K562 (cell line): ENCODE measurements at regions not wholly inside any gene's neighbourhood (a gene's known extent, or its start where the extent isn't known, plus 50 kb on each side); places are given as distances from the start of the nearest gene placed in this dataset.

Source experiments
- ATAC-seq: fragments of 200-7000 bp; cut with Tn5 transposase; 3 replicates; pipeline ENCODE4 v1.9.1; 2020; ENCODE audit warnings: moderate library complexity
- BruUV-seq: library from RNA; stranded (reverse); fragments of 400-500 nt; replicated peaks from 2 replicates; lab custom pipeline; 2021; lab: Mats Ljungman, UMichigan
- CTCF ChIA-PET: fragments of 300-600 bp; formaldehyde crosslinking; extraction: SDS; loops from one replicate; lab custom pipeline; 2021; ENCODE audit warnings: low intra/inter-chr PET ratio; lab: Yijun Ruan, JAX
- POLR2A ChIA-PET: fragments of 300-600, 350-650 bp; sonication (Branson Sonifier 250); formaldehyde crosslinking; extraction: SDS; loops from one replicate; lab custom pipeline; 2021; ENCODE audit warnings: antibody characterized with exemption, inconsistent platforms; lab: Yijun Ruan, JAX
- DNase-seq, 4 experiments: peaks; one replicate each; pipeline versions ENCODE4 v3.0.0 to v3.0.0-alpha.2; 2011 to 2018; ENCODE audit warnings: low spot score in 3 of 4, mixed read lengths in 3 of 4; ENCODE audit errors: extremely low read depth in 1 of 4
- FAIRE-seq: peaks from 2 replicates; lab custom pipeline; 2011; peaks lifted over from hg19 to GRCh38; lab: Jason Lieb, UNC
- H2AFZ ChIP-seq: 2 replicates; pipeline ENCODE4 v1.6.0; 2011; ENCODE audit warnings: low read depth, low read length, control low read depth, inconsistent platforms
- H3K27ac ChIP-seq: fragments of 200-600 bp; 3 replicates; pipeline ENCODE4 v1.8.0; 2011; ENCODE audit warnings: low read depth, mild to moderate bottlenecking, control low read depth, inconsistent platforms, low read length, moderate library complexity, mixed read lengths; ENCODE audit errors: extremely low read depth
- H3K27me3 ChIP-seq, 2 experiments: fragments of 300-600 bp in 1 of 2; 2 replicates in 1 of 2; 3 replicates in 1 of 2; pipeline versions ENCODE4 v1.6.0 to v1.8.0; 2011; ENCODE audit warnings: inconsistent platforms in 2 of 2, low read length in 2 of 2, mild to moderate bottlenecking in 1 of 2, mixed read lengths in 1 of 2, moderate library complexity in 1 of 2; ENCODE audit not compliant: control insufficient read depth in 2 of 2, insufficient read depth in 2 of 2
- H3K36me3 ChIP-seq: fragments of 300-600 bp; 3 replicates; pipeline ENCODE4 v1.8.0; 2011; ENCODE audit warnings: mild to moderate bottlenecking, low read length, inconsistent platforms; ENCODE audit not compliant: control insufficient read depth, insufficient read depth
- H3K4me1 ChIP-seq, 2 experiments: fragments of 200-600 bp in 1 of 2; replicated peaks in 1 of 2; 2 replicates in 1 of 2; 3 replicates in 1 of 2; pipeline versions ENCODE4 v1.5.1 to v1.8.0; 2011; ENCODE audit warnings: inconsistent platforms in 2 of 2, low read length in 2 of 2, mild to moderate bottlenecking in 1 of 2, mixed read lengths in 1 of 2, moderate library complexity in 1 of 2; ENCODE audit not compliant: control insufficient read depth in 2 of 2, insufficient read depth in 2 of 2
- H3K4me2 ChIP-seq: 2 replicates; pipeline ENCODE4 v1.6.1; 2011; ENCODE audit warnings: low read length, control low read depth, inconsistent platforms, mixed read lengths; ENCODE audit not compliant: insufficient read depth
- H3K4me3 ChIP-seq: fragments of 200-600 bp; sonication (generic), shearing (Covaris generic); 2 replicates; pipeline ENCODE4 v1.5.1; 2016; ENCODE audit warnings: control low read depth, inconsistent platforms
- H3K79me2 ChIP-seq: fragments of 200-600 bp; 3 replicates; pipeline ENCODE4 v1.8.0; 2011; ENCODE audit warnings: low read length, inconsistent platforms; ENCODE audit not compliant: control insufficient read depth, insufficient read depth
- H3K9ac ChIP-seq, 2 experiments: 2 replicates each; pipeline versions ENCODE4 v1.6.0 to v1.6.1; 2011; ENCODE audit warnings: low read depth in 2 of 2, low read length in 2 of 2, control low read depth in 1 of 2, inconsistent platforms in 1 of 2, mild to moderate bottlenecking in 1 of 2, mixed read lengths in 1 of 2; ENCODE audit not compliant: insufficient read depth in 1 of 2
- H3K9me1 ChIP-seq: one replicate; pipeline ENCODE4 v1.6.0; 2011; ENCODE audit warnings: inconsistent platforms, mild to moderate bottlenecking, low read length, moderate library complexity; ENCODE audit not compliant: control insufficient read depth, insufficient read depth
- H3K9me3 ChIP-seq: replicated peaks from 2 replicates; pipeline ENCODE4 v1.5.1; 2011; ENCODE audit warnings: low read depth, low read length, inconsistent platforms; ENCODE audit not compliant: control insufficient read depth, insufficient read depth
- H4K20me1 ChIP-seq: replicated peaks from 2 replicates; pipeline ENCODE4 v1.6.1; 2011; ENCODE audit warnings: low read length, inconsistent platforms, mixed read lengths; ENCODE audit not compliant: control insufficient read depth, insufficient read depth
- BRCA1 ChIP-seq, 2 experiments: fragments of 450-650 bp in 1 of 2; sonication (generic) in 1 of 2; formaldehyde crosslinking in 1 of 2; IDR thresholded peaks; 2 replicates each; pipeline versions ENCODE4 v1.5.0 to v1.6.1; 2017 to 2020; ENCODE audit warnings: mild to moderate bottlenecking in 1 of 2, missing genetic modification reagents in 1 of 2
- CEBPZ ChIP-seq: fragments of 150-350 bp; IDR thresholded peaks from 2 replicates; pipeline ENCODE4 v1.6.1; 2014; ENCODE audit warnings: low read depth, mild to moderate bottlenecking, low read length, borderline replicate concordance
- CHD4 ChIP-seq: fragments of 200-600 bp; sonication (generic); IDR thresholded peaks from 3 replicates; pipeline ENCODE4 v1.6.1; 2012; ENCODE audit warnings: low read depth, mild to moderate bottlenecking, mixed read lengths, low read length, inconsistent platforms; ENCODE audit not compliant: insufficient read depth, insufficient replicate concordance, poor library complexity, severe bottlenecking
- E2F5 ChIP-seq: sonication (generic); formaldehyde crosslinking; IDR thresholded peaks from 2 replicates; pipeline ENCODE4 v1.8.0; 2022; ENCODE audit warnings: mild to moderate bottlenecking, missing genetic modification reagents
- MITF ChIP-seq: IDR thresholded peaks from 2 replicates; pipeline ENCODE4 v1.6.1; 2014; ENCODE audit warnings: antibody characterized with exemption
- POLR3A ChIP-seq: IDR thresholded peaks from 2 replicates; pipeline ENCODE4 v1.6.1; 2011; ENCODE audit warnings: borderline replicate concordance, mild to moderate bottlenecking, moderate library complexity; ENCODE audit not compliant: insufficient read length, insufficient read depth; ENCODE audit errors: extremely low read depth
- RBM34 ChIP-seq: fragments of 200-400 bp; formaldehyde crosslinking; IDR thresholded peaks from 2 replicates; pipeline ENCODE4 v1.6.1; 2018; ENCODE audit warnings: low read length, borderline replicate concordance; ENCODE audit not compliant: insufficient read depth
- THRB ChIP-seq: fragments of 450-650 bp; formaldehyde crosslinking; conservative IDR thresholded peaks from 2 replicates; pipeline ENCODE4 v1.4.0; 2022; ENCODE audit warnings: mild to moderate bottlenecking, missing genetic modification characterization
- ZNF217 ChIP-seq: sonication (generic); formaldehyde crosslinking; IDR thresholded peaks from 2 replicates; pipeline ENCODE4 v1.8.0; 2022; ENCODE audit warnings: mild to moderate bottlenecking, missing genetic modification reagents
- ZNF24 ChIP-seq: fragments of 450-650 bp; IDR thresholded peaks from 2 replicates; pipeline ENCODE4 v1.6.1; 2016
- ZNF282 ChIP-seq: sonication (generic); formaldehyde crosslinking; IDR thresholded peaks from 2 replicates; pipeline ENCODE4 v1.8.1; 2023; ENCODE audit warnings: missing genetic modification reagents
- ZNF354B ChIP-seq: fragments of 250-450 bp; sonication (Bioruptor Pico); IDR thresholded peaks from 2 replicates; pipeline ENCODE4 v1.4.0; 2020
- WGBS: fragments of 100-300 bp; shearing (Covaris generic); methylation state at CpG from one replicate; pipeline ENCODE4 v1.1.6; 2016; ENCODE audit warnings: low coverage, mixed read lengths; ENCODE audit not compliant: insufficient coverage; ENCODE audit errors: missing lambda C conversion rate; 5-methylcytosine and 5-hydroxymethylcytosine counted together
- in situ Hi-C: fragments of 300-500 bp; cut with MboI; formaldehyde crosslinking; loops from 4 replicates; pipeline ENCODE4 v1.15.0; 2018; ENCODE audit warnings: inconsistent platforms, mixed read lengths
- intact Hi-C: fragments of 100-400 bp; cut with micrococcal nuclease; formaldehyde crosslinking; loops from 2 replicates; pipeline ENCODE4 v1.14.2; 2022

- in situ Hi-C loops, result no loop called here
- TF ChIP-seq CHD4 (no peak), E2F5 (CRISPR knock-in tag) (no peak), ZNF217 (CRISPR knock-in tag) (no peak), BRCA1 (IDR thresholded peaks at IDR 0.05) (no peak), BRCA1 (CRISPR knock-in tag; IDR thresholded peaks at IDR 0.05) (no peak), MITF (no peak), ZNF24 (no peak), RBM34 (no peak), ZNF354B (CRISPR knock-in tag) (no peak), POLR3A (no peak), THRB (CRISPR knock-in tag) (no peak), ZNF282 (no peak), CEBPZ (no peak)
- TF ChIP-seq, all 486 proteins: peak for 0
- Histone ChIP-seq H3K27me3 (peaks cover 17 to 33% of the 10 kb centered on the region in 2 experiments; a peak in 4 of 5 replicates), H3K27ac (no peak overlapping the region), H3K79me2 (no peaks in the 10 kb centered on the region), H3K4me1 (no peaks in the 10 kb centered on the region), H3K9me3 (no peaks in the 10 kb centered on the region), H4K20me1 (no peaks in the 10 kb centered on the region; the same call in 1 of the 2 replicates), H3K9ac (no peak overlapping the region), H3K36me3 (no peaks in the 10 kb centered on the region), H2AFZ (no peak overlapping the region), H3K4me2 (no peak overlapping the region), H3K9me1 (no peaks in the 10 kb centered on the region), H3K4me3 (no peak overlapping the region)
- WGBS, result 5% methylated on average over 7 of the region's 7 CpGs
- CTCF ChIA-PET, result interaction anchor here (0.6 kb wide), 1 partner anchor 127 kb away, joined by 3 read pairs; no protein-coding TSS in a partner anchor
- BruUV-seq, result no TSS peak
- ATAC-seq, result no peak
- no peak for FAIRE-seq
- DNase-seq, result no peak
- intact Hi-C loops, result no loop called here
- POLR2A ChIA-PET, result interaction anchor here (1.3 kb wide), 1 partner anchor 16 kb away, joined by 4 read pairs; no protein-coding TSS in a partner anchor
Observed at GRCh38 chr9:38246833-38247232, 145.7 kb upstream of the ALDH1B1 start.
